ENCODE measurements at regions not wholly inside any gene's neighbourhood (a gene's known extent, or its start where the extent isn't known, plus 50 kb on each side); places are given as distances from the start of the nearest gene placed in this dataset.

- H3K79me2 ChIP-seq (ENCODE audit: insufficient read depth, low read length) = no peaks in the 10 kb centered on the region
- no peak overlapping the region for H2AFZ ChIP-seq (ENCODE audit: low read depth, low read length, poor library complexity, severe bottlenecking)
- RAD21 ChIA-PET (ENCODE audit: low non-redundant PET in 1 of 2, low total read pairs in 2 of 2, uncharacterized antibody in 2 of 2, unreplicated experiment in 2 of 2) = no interaction called here
- no peak for ATAC-seq
- no peaks in the 10 kb centered on the region for H4K20me1 ChIP-seq (ENCODE audit: insufficient read depth)
- H3K9me2 ChIP-seq (ENCODE audit: insufficient read depth) = no peaks in the 10 kb centered on the region
- TF ChIP-seq REST (IDR thresholded peaks at IDR 0.05; ENCODE audit: low read depth) = no peak
- peak in 1 of 3 experiments; percentile 15; a peak in 1 of 6 replicates for TF ChIP-seq CTCF (IDR thresholded peaks at IDR 0.05 in 2 of 3, conservative IDR thresholded peaks at IDR 0.05 in 1 of 3; ENCODE audit: borderline replicate concordance in 1 of 3, insufficient read depth in 1 of 3, low read depth in 2 of 3, low read length in 2 of 3)
- peak; percentile 19; the same call in 1 of the 2 replicates for TF ChIP-seq RAD21 (IDR thresholded peaks at IDR 0.05; ENCODE audit: low read depth)
- H3K4me2 ChIP-seq (ENCODE audit: low read length) = no peak overlapping the region
- H3K9ac ChIP-seq (ENCODE audit: low read length) = no peak overlapping the region
- DNase-seq (ENCODE audit: low read depth, low spot score) = no peak
- BruUV-seq (replicated peaks) = no TSS peak
- H3K9me3 ChIP-seq (ENCODE audit: control insufficient read depth in 1 of 2, insufficient read depth in 1 of 2, low read depth in 1 of 2, low read length in 2 of 2) = no peaks in the 10 kb centered on the region
- CTCF ChIA-PET = no interaction called here
- POLR2A ChIA-PET = no interaction called here
- H3K4me1 ChIP-seq (ENCODE audit: control insufficient read depth in 1 of 2, insufficient read depth in 2 of 2, low read length in 2 of 2) = no peaks in the 10 kb centered on the region
- H3K36me3 ChIP-seq (ENCODE audit: control insufficient read depth in 1 of 2, insufficient read depth in 2 of 2, low read length in 2 of 2) = no peaks in the 10 kb centered on the region
- no peak overlapping the region for H3K27ac ChIP-seq (ENCODE audit: low read depth, low read length)
- intact Hi-C loops (cut with micrococcal nuclease) = no loop called here
- no peak overlapping the region for H3K4me3 ChIP-seq (replicated peaks in 1 of 2; ENCODE audit: low read depth in 1 of 2, low read length in 2 of 2)
- H3K27me3 ChIP-seq (ENCODE audit: insufficient read depth, low read length) = no peaks in the 10 kb centered on the region
Observed at GRCh38 chr1:164953098-164953497, 394.1 kb downstream of the PBX1 start.

GRCh38 chr1:164951508-164951907 lies 392.5 kb downstream of the PBX1 start:
- Histone ChIP-seq H3K9ac (ENCODE audit: low read length) (no peak overlapping the region), H3K4me2 (ENCODE audit: low read length) (no peak overlapping the region), H3K27ac (ENCODE audit: low read depth, low read length) (no peak overlapping the region), H3K27me3 (ENCODE audit: insufficient read depth, low read length) (no peaks in the 10 kb centered on the region), H3K9me3 (ENCODE audit: control insufficient read depth in 1 of 2, insufficient read depth in 1 of 2, low read depth in 1 of 2, low read length in 2 of 2) (no peaks in the 10 kb centered on the region), H2AFZ (ENCODE audit: low read depth, low read length, poor library complexity, severe bottlenecking) (no peak overlapping the region), H3K79me2 (ENCODE audit: insufficient read depth, low read length) (no peaks in the 10 kb centered on the region), H4K20me1 (ENCODE audit: insufficient read depth) (no peaks in the 10 kb centered on the region), H3K9me2 (ENCODE audit: insufficient read depth) (no peaks in the 10 kb centered on the region), H3K36me3 (ENCODE audit: control insufficient read depth in 1 of 2, insufficient read depth in 2 of 2, low read length in 2 of 2) (no peaks in the 10 kb centered on the region), H3K4me3 (replicated peaks in 1 of 2; ENCODE audit: low read depth in 1 of 2, low read length in 2 of 2) (no peak overlapping the region), H3K4me1 (ENCODE audit: control insufficient read depth in 1 of 2, insufficient read depth in 2 of 2, low read length in 2 of 2) (no peaks in the 10 kb centered on the region)
- ChIA-PET CTCF (no interaction called here), RAD21 (ENCODE audit: low non-redundant PET in 1 of 2, low total read pairs in 2 of 2, uncharacterized antibody in 2 of 2, unreplicated experiment in 2 of 2) (no interaction called here), POLR2A (no interaction called here)
- TF ChIP-seq MAX (IDR thresholded peaks at IDR 0.05) = no peak
- no peak for TF ChIP-seq RAD21 (IDR thresholded peaks at IDR 0.05; ENCODE audit: low read depth)
- no peak for TF ChIP-seq SP1 (IDR thresholded peaks at IDR 0.05; ENCODE audit: low read depth)
- TF ChIP-seq YY1 (IDR thresholded peaks at IDR 0.05; ENCODE audit: extremely low read depth, insufficient replicate concordance, low read depth, low read length) = no peak
- TF ChIP-seq JUND (IDR thresholded peaks at IDR 0.05) = no peak
- no peak for TF ChIP-seq POLR2AphosphoS5 (IDR thresholded peaks at IDR 0.05; ENCODE audit: low read depth, low read length)
- TF ChIP-seq SRF (IDR thresholded peaks at IDR 0.05; ENCODE audit: low read depth) = no peak
- TF ChIP-seq SIN3A (IDR thresholded peaks at IDR 0.05; ENCODE audit: low read depth) = no peak
- TF ChIP-seq EZH2 (IDR thresholded peaks at IDR 0.05) = no peak
- no peak for ATAC-seq
- intact Hi-C loops (cut with micrococcal nuclease) = no loop called here
- DNase-seq (ENCODE audit: low read depth, low spot score) = no peak
- BruUV-seq (replicated peaks) = no TSS peak

All from HCT116 (cell line).